Kasumi-1 (cell line): ENCODE measurements at regions not wholly inside any gene's neighbourhood (a gene's known extent, or its start where the extent isn't known, plus 50 kb on each side); places are given as distances from the start of the nearest gene placed in this dataset.

Source experiments
- DNase-seq, 2 experiments: peaks; one replicate each; lab custom pipeline; 2025; lab: John Stamatoyannopoulos, UW

DNA sequence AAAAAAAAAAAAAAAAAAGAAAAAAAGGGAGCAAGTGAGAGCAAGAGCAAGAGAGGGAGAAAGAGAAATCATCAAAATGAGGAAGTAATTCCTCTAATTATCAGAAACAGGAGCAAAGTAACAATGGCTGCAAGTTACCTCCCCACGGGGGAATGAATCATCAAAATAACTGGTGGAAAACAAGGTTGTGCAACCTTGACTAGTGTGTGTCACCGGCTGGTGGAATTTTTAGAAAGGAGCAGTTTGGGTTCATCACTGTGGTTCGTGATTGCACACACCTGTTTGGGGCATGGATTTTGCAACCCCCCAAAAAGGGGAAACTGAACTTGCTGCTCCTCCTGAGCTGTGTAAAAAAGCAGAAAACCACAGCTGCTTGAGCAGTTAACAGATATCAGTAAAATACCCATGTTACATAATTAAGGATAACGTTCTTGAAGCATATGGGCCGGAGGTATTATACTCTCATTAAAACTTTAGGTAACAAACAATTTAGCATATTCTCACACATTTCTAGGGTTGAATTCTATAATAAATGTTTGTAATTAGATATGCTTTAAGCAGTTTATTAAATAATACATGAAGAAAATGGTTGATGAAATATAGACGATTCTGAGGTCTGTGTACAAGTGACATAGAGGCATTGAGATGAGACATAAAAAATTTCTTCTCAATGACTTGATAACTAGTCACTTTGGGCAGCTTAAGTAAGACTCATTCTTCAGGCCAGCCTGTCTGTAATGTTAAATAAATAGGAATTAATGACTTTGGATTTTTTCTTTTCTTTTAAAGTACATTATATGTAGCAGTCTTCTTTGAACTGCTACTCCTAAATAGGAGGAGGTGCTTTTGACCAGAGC lies 184.2 kb upstream of the ZEB2 start:
- DNase-seq = peak; percentile 99 to 100

DNA sequence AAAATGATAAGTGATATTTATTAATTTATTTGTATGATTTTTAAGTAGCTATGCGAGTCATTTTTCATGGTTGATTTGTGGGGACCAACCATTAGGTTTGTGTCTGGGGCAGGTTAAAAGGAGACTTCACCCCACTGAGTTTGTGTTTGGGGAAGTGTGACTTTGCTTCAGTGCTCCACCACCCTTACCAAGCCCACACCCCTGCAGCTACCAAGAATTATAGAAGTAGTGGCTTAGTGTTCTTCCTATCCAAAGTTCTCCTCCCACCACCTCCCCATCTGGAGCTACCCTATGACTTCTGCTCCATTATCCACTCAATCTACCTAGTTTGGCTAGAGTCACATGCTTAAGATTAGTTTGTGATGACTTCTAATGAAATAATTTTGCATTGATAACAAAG lies 182.1 kb upstream of the ZEB2 start:
- DNase-seq = peak; percentile 85 to 89

DNA sequence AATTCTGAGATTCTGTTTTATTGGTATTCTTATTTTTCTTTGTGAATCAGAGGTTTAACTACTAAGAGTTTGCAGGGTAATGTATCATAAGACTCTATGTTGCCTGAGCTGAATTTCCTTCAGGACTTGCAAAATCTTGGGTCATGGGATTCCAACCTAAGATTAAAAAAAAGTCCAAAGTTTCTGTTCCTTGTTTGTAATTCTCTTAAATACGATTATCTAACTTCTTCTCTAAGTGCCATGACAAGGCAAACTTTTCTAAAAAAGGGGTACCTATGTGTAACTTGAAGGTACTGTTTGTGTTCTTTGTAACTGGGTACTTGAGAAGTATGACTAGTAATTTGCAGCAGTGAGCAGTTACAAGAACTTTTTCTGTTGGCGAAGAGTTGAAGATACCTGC lies 181.3 kb upstream of the ZEB2 start:
- DNase-seq = no peak

DNA sequence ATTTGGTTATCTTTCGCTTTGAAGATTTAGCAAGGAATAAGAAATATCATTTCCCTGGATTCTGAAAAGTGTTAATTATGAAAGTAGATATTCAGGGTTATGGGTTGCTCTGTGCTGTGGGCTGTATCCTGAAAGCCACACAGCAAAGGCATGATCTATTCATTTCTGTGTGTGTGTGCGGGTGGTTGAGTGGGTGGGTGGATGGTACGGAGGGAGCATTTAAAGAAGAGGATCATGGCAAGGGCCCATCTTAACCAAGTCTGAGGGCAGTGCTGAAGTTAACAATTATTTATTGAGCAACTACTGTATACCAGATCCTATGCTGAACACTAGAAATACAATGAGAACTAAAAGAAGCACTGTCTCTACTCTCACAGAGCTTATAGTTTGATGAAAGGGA lies 178.2 kb upstream of the ZEB2 start:
- no peak for DNase-seq

DNA sequence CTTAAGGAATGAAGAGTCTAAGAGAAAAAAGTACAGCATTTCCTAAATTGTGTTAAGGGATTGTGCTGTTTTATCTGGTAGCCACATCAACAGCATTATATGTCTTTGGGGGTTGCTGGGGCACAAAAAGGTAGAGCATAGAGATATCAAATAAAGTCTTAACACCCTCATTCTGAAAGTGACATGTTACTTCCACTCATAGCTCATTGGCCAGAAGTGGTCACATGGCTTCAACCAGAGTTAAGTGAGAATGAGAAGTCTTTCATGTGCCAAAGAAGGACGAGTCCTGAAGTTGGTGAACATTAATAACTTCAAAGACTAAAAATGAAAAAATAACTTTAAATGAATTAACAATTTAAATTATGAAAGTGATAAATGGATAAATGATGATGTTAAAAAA lies 175.7 kb upstream of the ZEB2 start:
- DNase-seq = no peak

DNA sequence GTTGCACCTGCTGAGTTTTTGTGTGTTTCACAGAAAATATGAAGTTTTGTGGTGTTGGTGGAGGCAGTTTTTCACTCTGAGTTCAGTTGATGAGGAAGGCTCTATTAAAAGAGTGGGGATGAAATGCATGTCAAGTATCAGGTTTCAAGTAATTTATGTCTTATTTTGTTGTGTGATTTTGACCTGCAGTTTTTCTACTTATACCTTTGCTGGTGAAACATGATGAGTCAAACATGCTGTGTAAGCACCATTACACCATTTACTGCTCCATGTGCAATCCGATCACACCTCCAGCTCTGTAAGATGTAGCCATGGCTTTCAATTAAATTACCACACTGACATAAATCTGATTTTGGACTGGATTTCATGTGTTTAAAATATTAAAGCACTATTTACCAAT lies 174.5 kb upstream of the ZEB2 start:
- no peak for DNase-seq

DNA sequence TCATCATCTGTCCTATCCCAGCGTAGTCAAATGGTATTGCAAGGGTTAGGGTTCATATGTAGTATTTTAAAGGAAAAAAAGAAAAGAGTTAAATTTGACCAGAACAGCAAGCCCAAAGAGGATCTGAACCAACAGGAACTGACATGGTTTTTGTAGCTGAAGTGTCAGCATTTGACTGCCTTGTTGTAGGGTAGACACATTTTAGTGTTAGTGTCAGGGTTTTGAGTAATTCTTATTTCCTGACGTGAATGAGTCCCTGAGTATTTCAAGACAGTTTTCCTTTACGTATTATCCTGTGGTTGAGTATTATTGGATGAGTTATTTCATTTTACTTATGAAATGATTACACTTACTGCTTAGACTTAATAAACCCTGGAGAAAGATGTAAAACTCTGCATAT lies 173.3 kb upstream of the ZEB2 start:
- no peak for DNase-seq

DNA sequence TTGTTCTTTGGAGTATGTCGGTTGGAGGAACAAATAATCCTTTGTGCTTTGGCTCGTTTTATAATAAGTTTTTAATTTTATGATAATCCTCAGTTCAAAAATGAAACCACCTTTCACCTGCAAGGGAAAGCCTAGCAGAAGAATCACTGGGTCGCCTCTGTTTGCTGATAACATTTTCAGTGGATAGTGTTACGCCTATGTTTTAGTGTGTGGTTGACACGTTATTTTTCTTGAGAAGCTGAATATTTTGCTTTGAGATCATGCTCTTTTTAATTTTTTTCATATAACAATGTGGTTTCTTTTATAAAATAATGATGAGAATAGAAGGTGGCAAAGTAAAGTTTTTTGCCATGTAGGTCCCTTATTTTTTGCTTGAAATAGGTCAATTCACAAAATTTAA lies 172.7 kb upstream of the ZEB2 start:
- no peak for DNase-seq

DNA sequence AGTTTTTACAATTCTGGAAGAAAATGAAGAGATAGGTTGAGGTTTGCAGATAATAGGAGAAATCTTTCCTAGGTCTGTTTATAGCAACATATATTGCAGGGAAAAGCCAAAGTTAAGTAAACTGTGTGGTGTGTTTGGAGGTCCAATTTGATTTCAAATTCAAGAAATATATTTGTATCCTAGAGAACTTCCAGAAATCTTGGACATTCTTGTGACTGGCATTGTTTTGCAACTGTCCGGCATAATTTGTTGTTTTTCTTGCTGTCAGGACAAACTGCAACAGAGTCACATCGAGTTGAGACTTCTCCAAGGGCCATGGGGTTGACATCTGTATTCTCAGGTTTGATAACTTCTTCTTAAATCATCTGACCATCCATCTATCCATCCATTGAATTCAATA lies 170.9 kb upstream of the ZEB2 start:
- DNase-seq = no peak

DNA sequence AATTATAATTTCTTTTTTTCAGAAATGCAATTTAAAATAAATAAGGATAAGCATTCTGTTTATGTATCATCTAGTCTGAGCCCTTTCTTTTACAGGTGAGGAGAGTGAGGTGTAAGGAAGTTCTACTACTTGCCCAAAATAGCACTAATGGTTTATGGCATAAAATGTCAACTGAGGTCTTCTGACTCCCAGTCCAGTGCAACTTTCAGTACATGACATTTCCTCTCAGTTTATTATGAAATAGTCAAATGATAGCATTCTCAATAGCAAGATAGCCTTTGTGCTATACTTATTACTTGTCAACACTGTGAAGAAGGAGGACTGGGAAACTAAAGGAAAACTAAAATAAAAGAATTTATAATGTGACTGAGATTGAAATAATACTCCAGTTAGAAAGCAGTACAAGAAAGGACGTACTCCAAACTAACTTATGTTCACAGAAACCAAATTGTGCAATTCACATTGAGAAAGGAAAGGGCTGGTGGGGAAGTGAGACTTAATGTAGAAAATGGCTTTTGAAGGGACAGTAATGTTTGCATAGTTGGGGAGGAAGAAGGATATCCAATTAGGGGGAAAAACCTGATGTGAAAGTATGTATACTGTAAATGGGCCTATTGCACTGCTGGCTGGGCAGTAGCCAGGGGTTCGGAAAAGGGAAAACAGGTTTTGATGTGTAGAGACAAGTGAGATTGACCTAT lies 166.7 kb upstream of the ZEB2 start:
- peak; percentile 76 to 77 for DNase-seq

DNA sequence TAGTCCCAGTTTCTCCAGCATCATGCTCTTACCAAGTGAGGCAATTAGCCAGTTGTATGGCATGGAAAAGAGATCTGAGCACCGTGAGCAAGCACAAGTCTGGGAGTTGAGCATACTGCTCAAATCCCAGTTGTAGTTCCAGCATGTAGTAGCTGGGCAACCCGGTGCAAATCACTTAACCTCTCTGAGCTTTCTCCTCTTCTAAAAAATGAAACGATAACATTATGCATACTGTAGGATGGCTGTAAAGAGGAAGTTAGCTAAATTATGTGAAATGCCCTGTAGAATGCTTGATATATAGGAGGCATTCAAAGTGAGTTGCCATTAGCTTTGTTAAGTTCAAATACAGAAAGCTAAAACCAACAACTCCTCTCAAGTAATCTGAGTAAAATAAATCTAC lies 164.0 kb upstream of the ZEB2 start:
- DNase-seq = peak; percentile 51 to 57

DNA sequence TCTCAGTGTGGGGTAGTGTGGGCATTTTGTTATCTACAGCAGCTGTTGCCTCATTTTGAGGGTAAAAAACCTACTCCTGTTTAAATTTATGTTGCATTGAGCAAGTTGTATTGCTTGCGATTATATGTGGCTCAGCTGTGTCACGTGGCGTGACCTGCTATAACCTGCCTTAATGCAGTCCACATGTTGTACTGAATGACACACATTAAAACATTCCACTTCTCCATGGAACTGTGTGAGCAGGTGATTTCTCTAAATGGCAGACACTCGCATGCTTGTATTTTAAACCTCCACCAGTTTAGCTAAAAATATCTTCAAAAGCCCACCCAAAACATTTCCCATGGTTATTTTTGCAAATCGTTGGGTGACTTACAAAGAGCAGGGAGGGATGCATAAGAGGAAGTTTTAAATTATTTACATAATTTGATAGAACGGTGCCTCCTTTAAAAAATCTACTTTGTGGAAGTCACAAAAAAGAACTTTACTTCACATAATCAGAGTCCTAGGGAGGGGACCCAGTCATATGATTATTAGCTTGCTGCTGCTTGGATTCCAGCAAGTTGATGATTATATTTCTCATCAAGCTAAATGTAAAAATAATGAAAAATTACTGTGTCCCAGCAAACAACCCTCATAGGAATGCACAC lies 163.3 kb upstream of the ZEB2 start:
- peak; percentile 34 to 70 for DNase-seq

DNA sequence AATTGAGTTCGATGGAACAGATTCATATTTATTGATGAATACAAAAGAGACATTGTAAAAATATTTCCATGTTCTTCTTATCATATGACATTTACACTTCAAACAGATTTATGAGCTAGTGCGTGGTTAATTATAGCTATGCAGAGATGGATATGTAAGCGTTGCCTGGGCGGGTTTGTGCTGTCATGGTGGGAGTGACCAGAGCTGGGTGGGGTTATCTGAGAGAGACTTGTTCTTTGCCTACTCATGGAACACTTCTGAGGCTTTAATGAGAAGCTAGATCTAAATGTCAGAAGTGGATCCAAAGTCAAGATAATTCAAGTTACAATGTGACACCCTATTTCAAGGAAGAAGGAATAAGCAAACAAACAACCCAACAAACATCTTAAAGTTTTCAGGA lies 162.3 kb upstream of the ZEB2 start:
- DNase-seq = no peak

DNA sequence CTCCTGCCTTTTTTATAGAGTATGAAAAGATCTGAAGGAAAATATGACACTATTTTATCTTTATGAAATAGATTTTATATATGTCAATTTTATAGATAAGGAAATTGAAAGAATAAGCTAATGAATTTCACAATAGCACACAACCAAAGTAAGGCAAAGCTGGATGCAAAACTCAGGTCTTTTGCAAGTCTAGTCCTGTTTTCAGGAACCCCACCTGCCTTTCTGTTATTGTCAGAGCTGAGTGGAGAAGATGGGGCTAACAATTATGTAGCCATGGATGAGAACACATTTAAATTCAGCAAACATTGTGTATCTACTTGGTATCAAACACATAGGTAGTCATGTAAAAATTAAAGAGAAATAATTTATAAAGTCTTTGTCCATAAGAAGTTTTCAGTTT lies 161.5 kb upstream of the ZEB2 start:
- DNase-seq = no peak

DNA sequence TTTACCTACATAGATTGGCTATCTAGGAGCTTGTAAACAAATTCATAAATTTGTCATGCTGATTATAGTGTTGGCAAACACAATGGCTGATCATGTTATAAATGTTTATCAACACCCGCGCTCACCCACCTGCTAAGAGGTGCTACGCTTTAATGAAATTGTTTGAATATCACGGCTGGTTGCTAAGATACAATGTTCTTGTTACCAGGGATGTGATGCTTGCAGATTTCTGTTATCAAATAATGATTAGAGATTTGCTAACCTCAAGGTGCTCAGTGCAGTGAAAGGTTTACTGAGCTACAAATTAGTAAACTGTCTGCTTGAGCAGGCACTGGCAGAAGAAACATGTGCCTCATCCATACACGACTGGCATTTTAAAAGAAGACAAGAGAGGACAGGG lies 160.0 kb upstream of the ZEB2 start:
- no peak for DNase-seq

DNA sequence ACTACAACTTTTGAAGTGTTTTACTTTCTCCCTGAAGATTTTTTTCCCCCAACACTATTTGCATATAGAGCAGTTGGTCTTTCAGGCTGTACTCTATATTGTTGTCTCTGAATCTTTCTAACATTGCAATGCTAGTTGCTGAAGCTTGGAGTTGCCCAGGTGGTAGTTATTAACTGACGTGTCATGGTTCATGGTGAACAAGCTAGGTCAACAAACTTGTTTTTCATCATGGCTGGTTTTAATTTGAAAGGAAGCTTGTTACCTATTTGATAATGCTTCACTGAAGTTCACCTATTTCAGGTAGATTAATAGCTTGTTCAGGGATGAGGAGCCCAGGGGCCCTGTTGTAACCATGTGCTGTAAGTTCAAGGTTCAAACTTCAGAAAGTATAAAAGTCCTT lies 158.8 kb upstream of the ZEB2 start:
- DNase-seq = no peak

DNA sequence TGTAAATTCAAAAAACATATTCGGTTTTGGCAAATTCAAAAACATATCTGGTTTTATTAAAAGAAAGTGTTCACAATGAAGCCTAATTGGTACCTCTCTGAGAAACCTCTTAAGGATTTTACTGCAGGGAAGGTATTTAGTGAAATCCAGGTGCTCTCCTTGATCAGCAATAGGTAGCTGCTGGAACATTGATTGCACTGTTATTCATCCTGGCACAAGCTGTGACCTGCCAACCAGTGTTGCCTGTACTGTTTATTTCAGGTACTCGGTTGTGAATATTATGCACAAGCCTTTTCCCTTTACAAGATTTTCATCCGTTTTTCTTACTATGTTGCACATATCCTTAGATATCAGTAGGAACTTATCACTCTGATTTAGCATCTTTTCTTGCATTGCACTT lies 155.8 kb upstream of the ZEB2 start:
- no peak for DNase-seq

DNA sequence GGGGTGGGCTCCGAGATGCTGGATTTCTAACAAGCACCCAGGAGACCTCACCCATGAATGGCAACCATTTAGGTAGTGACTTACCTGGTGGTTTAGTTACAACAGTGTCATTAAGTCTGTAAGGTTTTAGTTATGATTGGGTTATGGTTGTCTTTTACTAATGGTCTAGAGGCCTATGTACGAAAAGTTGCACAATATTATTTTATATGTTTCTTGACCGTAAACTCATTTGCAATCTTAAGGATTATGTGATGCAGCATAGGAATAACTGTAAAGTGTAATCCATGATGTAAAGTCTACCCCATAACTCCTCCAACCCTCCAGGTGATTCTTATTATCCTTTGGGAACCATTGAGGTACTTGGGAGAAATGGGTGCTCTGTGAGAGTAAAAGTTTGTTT lies 155.4 kb upstream of the ZEB2 start:
- DNase-seq = no peak

DNA sequence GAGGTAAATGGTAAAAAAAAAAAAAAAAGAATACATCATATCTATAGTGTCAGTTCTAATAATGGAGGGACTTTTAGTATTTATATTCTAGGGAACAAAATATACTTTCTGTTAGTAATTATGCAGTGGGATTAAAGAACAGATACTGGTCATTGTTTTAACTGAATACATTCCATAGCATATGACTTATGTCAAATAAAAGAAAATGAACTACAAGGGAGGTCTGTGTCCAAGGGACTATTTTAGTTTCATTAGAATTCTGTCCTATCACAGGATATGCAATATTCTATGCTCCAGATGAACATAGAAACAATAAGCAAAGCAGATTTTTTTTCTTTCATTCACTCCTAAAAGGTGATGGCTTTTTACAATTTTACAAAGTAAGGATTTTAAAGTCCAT lies 154.2 kb upstream of the ZEB2 start:
- DNase-seq = no peak

DNA sequence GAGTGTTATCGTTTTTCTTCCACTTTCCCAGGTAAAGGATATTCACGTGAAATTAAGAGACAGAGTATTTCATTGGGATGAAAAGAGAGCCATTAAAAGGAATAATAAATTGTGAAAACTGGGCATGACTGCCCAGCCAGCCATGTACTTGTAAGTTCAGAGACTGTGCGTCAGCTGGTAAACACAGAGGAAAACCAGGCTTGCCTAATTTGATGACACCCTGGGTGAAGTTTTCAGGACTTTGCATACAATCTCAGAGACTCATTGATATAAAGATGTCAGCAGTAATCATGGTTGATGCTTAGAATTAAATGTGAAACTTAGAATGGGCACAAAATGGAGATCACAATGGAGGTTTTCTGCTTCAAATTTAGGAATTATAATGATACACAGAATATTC lies 153.5 kb upstream of the ZEB2 start:
- DNase-seq = no peak

DNA sequence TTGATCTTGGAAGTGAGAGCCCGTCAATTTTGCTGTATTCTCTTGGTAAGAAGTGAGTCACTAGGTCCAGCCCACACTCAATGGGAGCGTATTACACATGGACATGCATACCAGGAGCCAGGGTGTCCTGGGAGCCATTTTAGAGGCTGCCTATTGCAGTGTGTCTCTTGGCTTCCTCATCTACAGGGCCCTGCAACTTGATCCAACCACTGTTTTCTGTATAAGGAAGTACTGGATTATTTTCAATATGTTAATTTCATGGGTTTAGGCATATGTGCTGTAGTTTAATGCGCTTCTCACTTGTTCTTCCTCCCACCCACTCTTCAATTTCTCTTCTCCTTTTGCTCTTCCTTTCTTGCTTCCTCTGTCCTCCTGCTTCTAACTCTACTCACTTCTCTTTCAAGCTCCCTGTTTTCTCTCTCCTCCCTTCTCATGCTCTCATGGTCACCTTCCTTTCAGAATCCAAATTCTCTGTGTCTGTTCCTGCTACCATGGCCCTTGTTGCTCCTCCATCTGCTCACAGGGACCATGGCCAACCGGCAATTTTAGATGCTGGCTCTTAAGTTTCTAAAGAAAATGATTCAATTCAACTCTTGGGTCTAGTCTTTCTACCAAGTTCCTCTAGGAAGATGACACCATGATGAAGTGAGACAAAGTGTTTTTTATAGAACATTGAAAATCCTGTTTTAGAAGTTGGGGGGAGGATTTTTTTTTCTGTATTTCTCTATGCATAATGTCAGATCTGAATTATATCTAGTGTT lies 152.0 kb upstream of the ZEB2 start:
- peak; percentile 89 to 93 for DNase-seq

DNA sequence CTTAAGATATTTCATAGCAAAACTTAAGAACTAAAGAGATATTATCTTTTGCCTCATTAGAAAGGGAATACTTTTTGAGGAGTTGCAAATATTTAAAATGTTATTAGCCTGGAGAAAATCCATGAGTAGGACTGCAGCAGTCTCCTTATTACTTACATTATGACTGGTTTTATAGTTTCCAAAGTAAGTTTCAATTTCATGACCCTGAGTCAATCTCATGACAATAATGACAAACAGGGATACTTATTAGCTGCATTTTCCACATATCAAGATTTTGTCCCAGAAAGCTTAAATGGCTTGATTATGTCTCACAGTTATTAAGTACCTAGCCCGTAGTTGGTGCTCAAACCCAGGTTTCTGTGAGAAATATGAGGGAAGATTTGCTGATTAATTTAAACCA lies 150.8 kb upstream of the ZEB2 start:
- no peak for DNase-seq
